K562 (cell line): ENCODE measurements at regions not wholly inside any gene's neighbourhood (a gene's known extent, or its start where the extent isn't known, plus 50 kb on each side); places are given as distances from the start of the nearest gene placed in this dataset.

Experiments used
- ATAC-seq: fragments of 200-7000 bp; cut with Tn5 transposase; 3 replicates; pipeline ENCODE4 v1.9.1; 2020; ENCODE audit warnings: moderate library complexity
- BruUV-seq: library from RNA; stranded (reverse); fragments of 400-500 nt; replicated peaks from 2 replicates; lab custom pipeline; 2021; lab: Mats Ljungman, UMichigan
- CTCF ChIA-PET: fragments of 300-600 bp; formaldehyde crosslinking; extraction: SDS; loops from one replicate; lab custom pipeline; 2021; ENCODE audit warnings: low intra/inter-chr PET ratio; lab: Yijun Ruan, JAX
- POLR2A ChIA-PET: fragments of 300-600, 350-650 bp; sonication (Branson Sonifier 250); formaldehyde crosslinking; extraction: SDS; loops from one replicate; lab custom pipeline; 2021; ENCODE audit warnings: antibody characterized with exemption, inconsistent platforms; lab: Yijun Ruan, JAX
- DNase-seq, 4 experiments: peaks; one replicate each; pipeline versions ENCODE4 v3.0.0 to v3.0.0-alpha.2; 2011 to 2018; ENCODE audit warnings: low spot score in 3 of 4, mixed read lengths in 3 of 4; ENCODE audit errors: extremely low read depth in 1 of 4
- FAIRE-seq: peaks from 2 replicates; lab custom pipeline; 2011; peaks lifted over from hg19 to GRCh38; lab: Jason Lieb, UNC
- H2AFZ ChIP-seq: 2 replicates; pipeline ENCODE4 v1.6.0; 2011; ENCODE audit warnings: low read depth, low read length, control low read depth, inconsistent platforms
- H3K27ac ChIP-seq: fragments of 200-600 bp; 3 replicates; pipeline ENCODE4 v1.8.0; 2011; ENCODE audit warnings: low read depth, mild to moderate bottlenecking, control low read depth, inconsistent platforms, low read length, moderate library complexity, mixed read lengths; ENCODE audit errors: extremely low read depth
- H3K27me3 ChIP-seq, 2 experiments: fragments of 300-600 bp in 1 of 2; 2 replicates in 1 of 2; 3 replicates in 1 of 2; pipeline versions ENCODE4 v1.6.0 to v1.8.0; 2011; ENCODE audit warnings: inconsistent platforms in 2 of 2, low read length in 2 of 2, mild to moderate bottlenecking in 1 of 2, mixed read lengths in 1 of 2, moderate library complexity in 1 of 2; ENCODE audit not compliant: control insufficient read depth in 2 of 2, insufficient read depth in 2 of 2
- H3K36me3 ChIP-seq: fragments of 300-600 bp; 3 replicates; pipeline ENCODE4 v1.8.0; 2011; ENCODE audit warnings: mild to moderate bottlenecking, low read length, inconsistent platforms; ENCODE audit not compliant: control insufficient read depth, insufficient read depth
- H3K4me1 ChIP-seq, 2 experiments: fragments of 200-600 bp in 1 of 2; replicated peaks in 1 of 2; 2 replicates in 1 of 2; 3 replicates in 1 of 2; pipeline versions ENCODE4 v1.5.1 to v1.8.0; 2011; ENCODE audit warnings: inconsistent platforms in 2 of 2, low read length in 2 of 2, mild to moderate bottlenecking in 1 of 2, mixed read lengths in 1 of 2, moderate library complexity in 1 of 2; ENCODE audit not compliant: control insufficient read depth in 2 of 2, insufficient read depth in 2 of 2
- H3K4me2 ChIP-seq: 2 replicates; pipeline ENCODE4 v1.6.1; 2011; ENCODE audit warnings: low read length, control low read depth, inconsistent platforms, mixed read lengths; ENCODE audit not compliant: insufficient read depth
- H3K4me3 ChIP-seq: fragments of 200-600 bp; sonication (generic), shearing (Covaris generic); 2 replicates; pipeline ENCODE4 v1.5.1; 2016; ENCODE audit warnings: control low read depth, inconsistent platforms
- H3K79me2 ChIP-seq: fragments of 200-600 bp; 3 replicates; pipeline ENCODE4 v1.8.0; 2011; ENCODE audit warnings: low read length, inconsistent platforms; ENCODE audit not compliant: control insufficient read depth, insufficient read depth
- H3K9ac ChIP-seq, 2 experiments: 2 replicates each; pipeline versions ENCODE4 v1.6.0 to v1.6.1; 2011; ENCODE audit warnings: low read depth in 2 of 2, low read length in 2 of 2, control low read depth in 1 of 2, inconsistent platforms in 1 of 2, mild to moderate bottlenecking in 1 of 2, mixed read lengths in 1 of 2; ENCODE audit not compliant: insufficient read depth in 1 of 2
- H3K9me1 ChIP-seq: one replicate; pipeline ENCODE4 v1.6.0; 2011; ENCODE audit warnings: inconsistent platforms, mild to moderate bottlenecking, low read length, moderate library complexity; ENCODE audit not compliant: control insufficient read depth, insufficient read depth
- H3K9me3 ChIP-seq: replicated peaks from 2 replicates; pipeline ENCODE4 v1.5.1; 2011; ENCODE audit warnings: low read depth, low read length, inconsistent platforms; ENCODE audit not compliant: control insufficient read depth, insufficient read depth
- H4K20me1 ChIP-seq: replicated peaks from 2 replicates; pipeline ENCODE4 v1.6.1; 2011; ENCODE audit warnings: low read length, inconsistent platforms, mixed read lengths; ENCODE audit not compliant: control insufficient read depth, insufficient read depth
- ARID2 ChIP-seq: fragments of 450-650 bp; IDR thresholded peaks from 2 replicates; pipeline ENCODE4 v1.6.1; 2017; ENCODE audit warnings: antibody characterized with exemption, mild to moderate bottlenecking
- BMI1 ChIP-seq: fragments of 150-350 bp; IDR thresholded peaks from 2 replicates; pipeline ENCODE4 v1.6.1; 2014; ENCODE audit warnings: low read length
- DACH1 ChIP-seq: fragments of 450-650 bp; IDR thresholded peaks from 2 replicates; pipeline ENCODE4 v1.6.1; 2018; ENCODE audit not compliant: partially characterized antibody
- FOXM1 ChIP-seq, 2 experiments: fragments of 450-650 bp in 1 of 2; sonication (generic) in 1 of 2; formaldehyde crosslinking in 1 of 2; IDR thresholded peaks; 2 replicates each; pipeline versions ENCODE4 v1.6.1 to v1.9.0; 2017 to 2022; ENCODE audit warnings: low read depth in 2 of 2, mild to moderate bottlenecking in 2 of 2, missing genetic modification reagents in 1 of 2, moderate library complexity in 1 of 2
- HDAC2 ChIP-seq: fragments of 450-650 bp; IDR thresholded peaks from 2 replicates; pipeline ENCODE4 v1.6.1; 2016; ENCODE audit warnings: mild to moderate bottlenecking
- HNRNPUL1 ChIP-seq: fragments of 200-400 bp; formaldehyde crosslinking; IDR thresholded peaks from 2 replicates; pipeline ENCODE4 v1.6.1; 2017; ENCODE audit warnings: low read length
- MCM7 ChIP-seq, 2 experiments: fragments of 450-650 bp; IDR thresholded peaks; 2 replicates each; pipeline ENCODE4 v1.6.1; 2016 to 2018
- NR1H2 ChIP-seq: sonication (generic); formaldehyde crosslinking; IDR thresholded peaks from 2 replicates; pipeline ENCODE4 v1.4.0; 2020; ENCODE audit warnings: mild to moderate bottlenecking, missing genetic modification reagents
- NR2C2 ChIP-seq, 2 experiments: fragments of 200-800 bp in 1 of 2; sonication (Bioruptor generic) in 1 of 2; sonication (generic) in 1 of 2; formaldehyde crosslinking in 1 of 2; IDR thresholded peaks; 2 replicates each; pipeline versions ENCODE4 v1.6.1 to v1.8.0; 2016 to 2022; ENCODE audit warnings: mild to moderate bottlenecking in 1 of 2, missing compliant biosample characterization in 1 of 2, missing genetic modification characterization in 1 of 2, missing genetic modification reagents in 1 of 2
- RFX5 ChIP-seq: IDR thresholded peaks from 2 replicates; pipeline ENCODE4 v1.6.1; 2011; ENCODE audit warnings: low read depth, mild to moderate bottlenecking, improper control_type of control experiment, low read length
- SMAD1 ChIP-seq: fragments of 150-350 bp; IDR thresholded peaks from 2 replicates; pipeline ENCODE4 v1.6.1; 2014; ENCODE audit warnings: low read length, low read depth; ENCODE audit not compliant: partially characterized antibody
- XRCC4 ChIP-seq: IDR thresholded peaks from one replicate; pipeline ENCODE4 v1.6.1; 2011; ENCODE audit not compliant: insufficient read depth, insufficient read length; ENCODE audit errors: extremely low read depth
- ZNF124 ChIP-seq: sonication (generic); formaldehyde crosslinking; IDR thresholded peaks from 2 replicates; pipeline ENCODE4 v1.8.1; 2022; ENCODE audit warnings: missing genetic modification reagents
- ZNF165 ChIP-seq: fragments of 250-450 bp; sonication (Bioruptor Pico); IDR thresholded peaks from 2 replicates; pipeline ENCODE4 v1.4.0; 2020; ENCODE audit warnings: borderline replicate concordance
- ZNF507 ChIP-seq: conservative IDR thresholded peaks from 2 replicates; pipeline ENCODE4 v1.6.1; 2017; ENCODE audit warnings: missing genetic modification characterization, missing compliant biosample characterization
- WGBS: fragments of 100-300 bp; shearing (Covaris generic); methylation state at CpG from one replicate; pipeline ENCODE4 v1.1.6; 2016; ENCODE audit warnings: low coverage, mixed read lengths; ENCODE audit not compliant: insufficient coverage; ENCODE audit errors: missing lambda C conversion rate; 5-methylcytosine and 5-hydroxymethylcytosine counted together
- in situ Hi-C: fragments of 300-500 bp; cut with MboI; formaldehyde crosslinking; loops from 4 replicates; pipeline ENCODE4 v1.15.0; 2018; ENCODE audit warnings: inconsistent platforms, mixed read lengths
- intact Hi-C: fragments of 100-400 bp; cut with micrococcal nuclease; formaldehyde crosslinking; loops from 2 replicates; pipeline ENCODE4 v1.14.2; 2022
- TF ChIP-seq, protein P1 (sequence below): fragments of 250-450 bp; sonication (Bioruptor Pico); IDR thresholded peaks from 2 replicates; pipeline ENCODE4 v1.8.0; 2021; ENCODE audit warnings: moderate library complexity, mild to moderate bottlenecking, inconsistent platforms
- TF ChIP-seq, protein P2 (sequence below), 2 experiments: fragments of 450-650 bp in 1 of 2; IDR thresholded peaks; 2 replicates each; pipeline ENCODE4 v1.6.1; 2011 to 2017; ENCODE audit warnings: low read depth in 2 of 2, antibody characterized with exemption in 1 of 2, borderline replicate concordance in 1 of 2, low read length in 1 of 2, mild to moderate bottlenecking in 1 of 2, mixed read lengths in 1 of 2; ENCODE audit not compliant: control insufficient read depth in 1 of 2

DNA sequence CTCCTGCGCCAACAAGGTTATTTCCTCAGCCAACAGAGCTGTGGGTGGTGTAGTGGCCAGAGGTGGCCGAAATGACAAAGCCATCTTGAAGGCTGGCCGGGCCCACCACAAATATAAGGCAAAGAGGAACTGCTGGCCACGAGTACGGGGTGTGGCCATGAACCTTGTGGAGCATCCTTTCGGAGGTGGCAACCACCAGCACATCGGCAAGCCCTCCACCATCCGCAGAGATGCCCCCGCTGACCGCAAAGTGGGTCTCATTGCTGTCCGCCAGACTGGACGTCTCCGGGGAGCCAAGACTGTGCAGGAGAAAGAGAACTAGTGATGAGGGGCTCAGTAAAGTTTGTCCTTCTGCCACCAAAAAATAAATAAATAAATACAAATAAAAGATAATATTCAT is 481.4 kb upstream of the NAALADL2 start (continued):
- TF ChIP-seq DACH1 (no peak), FOXM1 (IDR thresholded peaks at IDR 0.05; ENCODE audit: low read depth) (no peak), FOXM1 (CRISPR knock-in tag; IDR thresholded peaks at IDR 0.05; ENCODE audit: low read depth) (no peak), BMI1 (no peak)
- TF ChIP-seq, all 486 proteins: peak for 0

DNA sequence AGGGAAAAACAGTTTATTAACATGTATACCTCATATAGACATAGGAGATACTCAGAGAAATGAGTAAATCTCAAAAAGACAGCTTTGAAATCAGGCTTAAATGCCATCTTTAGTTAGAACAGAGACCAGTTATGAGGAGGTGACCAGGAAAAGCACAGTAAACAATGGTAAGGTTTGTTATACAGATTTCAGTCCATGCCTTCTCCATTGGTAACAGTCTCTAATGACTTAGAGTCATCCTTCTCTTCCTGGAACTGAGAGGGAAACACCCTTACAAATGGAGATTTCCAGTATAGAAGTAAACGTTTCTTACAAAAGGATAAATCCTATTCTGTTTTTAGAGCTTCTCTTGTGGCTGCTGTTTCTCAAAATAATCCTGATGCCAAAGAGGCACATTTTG is 476.3 kb upstream of the NAALADL2 start:
- H3K27ac ChIP-seq = no peak overlapping the region
- POLR2A ChIA-PET = no interaction called here
- ATAC-seq = no peak
- TF ChIP-seq, protein P1, sequence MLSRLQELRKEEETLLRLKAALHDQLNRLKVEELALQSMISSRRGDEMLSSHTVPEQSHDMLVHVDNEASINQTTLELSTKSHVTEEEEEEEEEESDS (CRISPR knock-in tag) = no peak
- TF ChIP-seq ZNF507 (no peak), RFX5 (no peak), MCM7 (IDR thresholded peaks at IDR 0.05) (no peak), XRCC4 (no peak), ZNF124 (no peak), SMAD1 (no peak), NR2C2 (CRISPR knock-in tag; IDR thresholded peaks at IDR 0.05) (no peak), NR2C2 (tag; IDR thresholded peaks at IDR 0.05) (no peak), ZNF165 (CRISPR knock-in tag) (no peak), ARID2 (no peak), HDAC2 (no peak), NR1H2 (CRISPR knock-in tag) (no peak), HNRNPUL1 (no peak)
- TF ChIP-seq, protein P2, sequence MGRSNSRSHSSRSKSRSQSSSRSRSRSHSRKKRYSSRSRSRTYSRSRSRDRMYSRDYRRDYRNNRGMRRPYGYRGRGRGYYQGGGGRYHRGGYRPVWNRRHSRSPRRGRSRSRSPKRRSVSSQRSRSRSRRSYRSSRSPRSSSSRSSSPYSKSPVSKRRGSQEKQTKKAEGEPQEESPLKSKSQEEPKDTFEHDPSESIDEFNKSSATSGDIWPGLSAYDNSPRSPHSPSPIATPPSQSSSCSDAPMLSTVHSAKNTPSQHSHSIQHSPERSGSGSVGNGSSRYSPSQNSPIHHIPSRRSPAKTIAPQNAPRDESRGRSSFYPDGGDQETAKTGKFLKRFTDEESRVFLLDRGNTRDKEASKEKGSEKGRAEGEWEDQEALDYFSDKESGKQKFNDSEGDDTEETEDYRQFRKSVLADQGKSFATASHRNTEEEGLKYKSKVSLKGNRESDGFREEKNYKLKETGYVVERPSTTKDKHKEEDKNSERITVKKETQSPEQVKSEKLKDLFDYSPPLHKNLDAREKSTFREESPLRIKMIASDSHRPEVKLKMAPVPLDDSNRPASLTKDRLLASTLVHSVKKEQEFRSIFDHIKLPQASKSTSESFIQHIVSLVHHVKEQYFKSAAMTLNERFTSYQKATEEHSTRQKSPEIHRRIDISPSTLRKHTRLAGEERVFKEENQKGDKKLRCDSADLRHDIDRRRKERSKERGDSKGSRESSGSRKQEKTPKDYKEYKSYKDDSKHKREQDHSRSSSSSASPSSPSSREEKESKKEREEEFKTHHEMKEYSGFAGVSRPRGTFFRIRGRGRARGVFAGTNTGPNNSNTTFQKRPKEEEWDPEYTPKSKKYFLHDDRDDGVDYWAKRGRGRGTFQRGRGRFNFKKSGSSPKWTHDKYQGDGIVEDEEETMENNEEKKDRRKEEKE (IDR thresholded peaks at IDR 0.05; ENCODE audit: borderline replicate concordance in 1 of 2, control insufficient read depth in 1 of 2, low read depth in 2 of 2, low read length in 1 of 2) = no peak

More for the DNA sequence above, 476.3 kb upstream of the NAALADL2 start:
- CTCF ChIA-PET = no interaction called here
- H3K27me3 ChIP-seq = no peaks in the 10 kb centered on the region
- H3K9me3 ChIP-seq = no peaks in the 10 kb centered on the region
- no peaks in the 10 kb centered on the region for H4K20me1 ChIP-seq
- no peak overlapping the region for H3K4me3 ChIP-seq
- no peaks in the 10 kb centered on the region for H3K79me2 ChIP-seq
- H3K4me2 ChIP-seq = no peak overlapping the region
- 0% methylated on average over 1 of the region's 1 CpG for WGBS
- FAIRE-seq (no peak), DNase-seq (no peak)
- H3K36me3 ChIP-seq = no peaks in the 10 kb centered on the region
- H3K9ac ChIP-seq = no peak overlapping the region
- no peaks in the 10 kb centered on the region for H3K9me1 ChIP-seq
- in situ Hi-C loops = no loop called here
- H2AFZ ChIP-seq = no peak overlapping the region
- no peaks in the 10 kb centered on the region for H3K4me1 ChIP-seq
- intact Hi-C loops = no loop called here
- no TSS peak for BruUV-seq
